Mucosa of rectum (tissue), 2 donors: ENCODE measurements at regions not wholly inside any gene's neighbourhood (a gene's known extent, or its start where the extent isn't known, plus 50 kb on each side); places are given as distances from the start of the nearest gene placed in this dataset.
"Not testable (repeated sequence)": the region's sequence is repeated elsewhere in the genome, so short reads cannot be mapped to it uniquely, and the experiment has no call there.

Source experiments
- H3K27ac ChIP-seq, 2 donors: one replicate each; pipeline ENCODE4 v1.7.0; 2013; ENCODE audit warnings: inconsistent platforms in 2 of 2, low read depth in 2 of 2, low read length in 2 of 2
- H3K27me3 ChIP-seq, 2 donors: one replicate each; pipeline ENCODE4 v1.7.0; 2013; ENCODE audit warnings: low read length in 2 of 2; ENCODE audit not compliant: control insufficient read depth in 2 of 2, insufficient read depth in 2 of 2
- H3K36me3 ChIP-seq, 2 donors: one replicate each; pipeline ENCODE4 v1.7.0; 2013; ENCODE audit warnings: low read length in 2 of 2; ENCODE audit not compliant: control insufficient read depth in 2 of 2, insufficient read depth in 2 of 2
- H3K4me1 ChIP-seq, 2 donors: one replicate each; pipeline ENCODE4 v1.7.0; 2013; ENCODE audit warnings: low read length in 2 of 2, mild to moderate bottlenecking in 1 of 2; ENCODE audit not compliant: control insufficient read depth in 2 of 2, insufficient read depth in 2 of 2
- H3K4me3 ChIP-seq, 2 donors: one replicate each; pipeline ENCODE4 v1.7.0; 2013; ENCODE audit warnings: low read length in 2 of 2
- H3K9ac ChIP-seq, 2 donors: one replicate each; pipeline ENCODE4 v1.7.0; 2013; ENCODE audit warnings: low read length in 2 of 2, low read depth in 1 of 2, mild to moderate bottlenecking in 1 of 2
- H3K9me3 ChIP-seq, 2 donors: one replicate each; pipeline ENCODE4 v1.7.0; 2013; ENCODE audit warnings: low read length in 2 of 2; ENCODE audit not compliant: control insufficient read depth in 2 of 2
- donor health status: healthy.
- donor health status: Normal muscosa, but diverticular disease.

GRCh38 chr14:76280221-76280620 lies 95.7 kb upstream of the ESRRB start:
- Histone ChIP-seq H3K27me3 (no peaks in the 10 kb centered on the region), H3K27ac (no peak overlapping the region), H3K4me1 (no peaks in the 10 kb centered on the region), H3K36me3 (no peaks in the 10 kb centered on the region), H3K9ac (no peak overlapping the region), H3K4me3 (no peak overlapping the region), H3K9me3 (no peaks in the 10 kb centered on the region)

GRCh38 chr14:76282581-76282980 lies 93.4 kb upstream of the ESRRB start:
- no peaks in the 10 kb centered on the region for H3K9me3 ChIP-seq
- no peaks in the 10 kb centered on the region for H3K4me1 ChIP-seq
- H3K9ac ChIP-seq: no peak overlapping the region
- no peak overlapping the region for H3K27ac ChIP-seq
- no peaks in the 10 kb centered on the region for H3K27me3 ChIP-seq
- no peak overlapping the region for H3K4me3 ChIP-seq
- H3K36me3 ChIP-seq: no peaks in the 10 kb centered on the region

GRCh38 chr14:76287063-76287462 lies 88.9 kb upstream of the ESRRB start:
- H3K36me3 ChIP-seq: no peaks in the 10 kb centered on the region
- H3K27ac ChIP-seq: no peak overlapping the region
- H3K4me1 ChIP-seq: no peaks in the 10 kb centered on the region
- no peak overlapping the region for H3K9ac ChIP-seq
- H3K4me3 ChIP-seq: no peak overlapping the region
- H3K27me3 ChIP-seq: no peaks in the 10 kb centered on the region
- no peaks in the 10 kb centered on the region for H3K9me3 ChIP-seq

- Histone ChIP-seq H3K27ac (no peak overlapping the region), H3K9ac (no peak overlapping the region), H3K9me3 (no peaks in the 10 kb centered on the region), H3K36me3 (no peaks in the 10 kb centered on the region), H3K27me3 (no peaks in the 10 kb centered on the region), H3K4me3 (no peak overlapping the region), H3K4me1 (no peaks in the 10 kb centered on the region)
These were observed 86.7 kb upstream of the ESRRB start for GRCh38 chr14:76289276-76289675.

- Histone ChIP-seq H3K9me3 (no peaks in the 10 kb centered on the region), H3K27me3 (peaks cover 0 to 7% of the 10 kb centered on the region in 2 donors), H3K27ac (no peak overlapping the region), H3K4me3 (no peak overlapping the region), H3K4me1 (no peaks in the 10 kb centered on the region), H3K9ac (no peak overlapping the region), H3K36me3 (no peaks in the 10 kb centered on the region)
These were observed 83.4 kb upstream of the ESRRB start for GRCh38 chr14:76292561-76292960.

- no peak overlapping the region for H3K27ac ChIP-seq
- no peak overlapping the region for H3K9ac ChIP-seq
- peaks cover 0 to 7% of the 10 kb centered on the region in 2 donors for H3K27me3 ChIP-seq
- H3K9me3 ChIP-seq: no peaks in the 10 kb centered on the region
- no peaks in the 10 kb centered on the region for H3K36me3 ChIP-seq
- no peak overlapping the region for H3K4me3 ChIP-seq
- no peaks in the 10 kb centered on the region for H3K4me1 ChIP-seq
These were observed 82.7 kb upstream of the ESRRB start for GRCh38 chr14:76293221-76293620.

- H3K27me3 ChIP-seq: peaks cover 0 to 7% of the 10 kb centered on the region in 2 donors
- H3K27ac ChIP-seq: no peak overlapping the region
- H3K4me3 ChIP-seq: no peak overlapping the region
- no peaks in the 10 kb centered on the region for H3K4me1 ChIP-seq
- H3K9me3 ChIP-seq: no peaks in the 10 kb centered on the region
- no peaks in the 10 kb centered on the region for H3K36me3 ChIP-seq
- H3K9ac ChIP-seq: no peak overlapping the region
These were observed 82.0 kb upstream of the ESRRB start for GRCh38 chr14:76293923-76294322.

GRCh38 chr14:76294876-76295275 lies 81.1 kb upstream of the ESRRB start:
- Histone ChIP-seq H3K4me3 (no peak overlapping the region), H3K4me1 (no peaks in the 10 kb centered on the region)

GRCh38 chr14:76298896-76299295 lies 77.0 kb upstream of the ESRRB start:
- H3K9ac ChIP-seq: no peak overlapping the region
- no peaks in the 10 kb centered on the region for H3K9me3 ChIP-seq
- no peak overlapping the region for H3K4me3 ChIP-seq
- no peaks in the 10 kb centered on the region for H3K36me3 ChIP-seq
- no peak overlapping the region for H3K27ac ChIP-seq
- H3K4me1 ChIP-seq: no peaks in the 10 kb centered on the region
- H3K27me3 ChIP-seq: peaks cover 0 to 7% of the 10 kb centered on the region in 2 donors

More at GRCh38 chr14:76294876-76295275, 81.1 kb upstream of the ESRRB start:
- Histone ChIP-seq H3K9ac (no peak overlapping the region), H3K27me3 (peaks cover 0 to 7% of the 10 kb centered on the region in 2 donors), H3K36me3 (no peaks in the 10 kb centered on the region), H3K9me3 (no peaks in the 10 kb centered on the region), H3K27ac (no peak overlapping the region)

GRCh38 chr14:76303188-76303587 lies 72.7 kb upstream of the ESRRB start:
- not testable (repeated sequence) for H3K27me3 ChIP-seq, H3K9me3 ChIP-seq, H3K4me3 ChIP-seq, H3K27ac ChIP-seq, H3K9ac ChIP-seq, H3K36me3 ChIP-seq, H3K4me1 ChIP-seq
